GM19468 (cell line): ENCODE measurements at regions not wholly inside any gene's neighbourhood (a gene's known extent, or its start where the extent isn't known, plus 50 kb on each side); places are given as distances from the start of the nearest gene placed in this dataset.

Experiments used
- ATAC-seq: cut with Tn5 transposase; IDR thresholded peaks from one replicate; pipeline ENCODE4 v1.9.1; 2021; ENCODE audit warnings: mild to moderate bottlenecking, moderate library complexity, moderate number of reproducible peaks; ENCODE audit not compliant: unreplicated experiment; ENCODE audit errors: extremely low read depth

DNA sequence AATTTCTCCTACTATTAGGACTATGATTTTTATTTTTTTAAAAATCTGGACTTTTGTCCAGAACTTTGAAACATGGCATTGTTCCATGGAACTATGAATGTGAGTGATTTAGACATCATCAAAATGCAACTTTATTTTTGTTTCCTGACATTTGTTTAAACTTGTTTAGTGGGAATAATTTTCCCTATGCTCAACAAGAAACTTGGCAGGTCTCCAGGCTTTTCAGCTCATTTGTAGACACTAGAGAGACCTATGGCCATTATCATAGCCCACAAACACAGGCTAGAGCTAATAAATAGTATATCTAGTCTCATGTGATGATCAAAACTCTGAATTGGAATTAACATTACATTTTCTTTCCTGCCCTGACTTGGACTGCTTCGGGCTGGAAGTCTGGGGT is 145.1 kb upstream of the CELF4 start:
- ATAC-seq: no peak

DNA sequence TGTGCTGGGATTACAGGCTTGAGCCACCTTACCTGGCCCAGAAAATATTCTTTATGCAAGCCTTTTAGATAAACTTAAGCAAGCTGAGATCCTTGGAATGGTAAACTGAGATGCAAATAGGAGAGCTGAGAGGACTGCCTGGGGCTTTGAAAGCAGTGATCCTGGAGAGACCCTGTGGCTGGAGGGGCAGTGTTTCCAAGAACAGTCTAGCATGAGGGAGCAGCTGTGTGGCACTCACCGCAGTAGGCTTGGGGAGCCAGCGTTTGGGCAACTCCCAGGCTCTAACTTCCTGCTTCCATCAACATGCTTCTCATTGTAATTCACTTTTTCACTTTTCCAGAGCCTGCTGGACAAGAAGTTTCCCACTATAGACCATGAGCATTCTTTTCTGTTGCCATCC is 144.1 kb upstream of the CELF4 start:
- no peak for ATAC-seq

DNA sequence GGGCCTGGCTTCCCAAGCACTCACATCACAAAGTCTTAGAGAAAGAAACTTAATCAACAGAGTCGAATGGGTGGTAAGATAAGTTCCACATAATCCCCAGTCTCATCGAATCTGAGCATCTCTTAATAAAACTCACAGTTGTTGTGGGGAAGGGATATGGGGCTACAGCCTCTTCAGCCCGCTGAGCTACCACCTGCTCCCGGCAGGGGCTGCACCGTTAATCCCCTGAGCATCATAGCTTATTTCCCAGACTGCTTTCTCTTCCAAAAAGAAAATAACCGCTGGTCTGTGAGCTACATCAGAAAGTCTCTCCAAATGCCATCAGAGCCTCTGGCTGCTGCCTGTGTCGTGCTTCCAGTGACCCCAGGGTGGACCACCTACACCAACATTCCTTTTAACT is 139.4 kb upstream of the CELF4 start:
- ATAC-seq: no peak

DNA sequence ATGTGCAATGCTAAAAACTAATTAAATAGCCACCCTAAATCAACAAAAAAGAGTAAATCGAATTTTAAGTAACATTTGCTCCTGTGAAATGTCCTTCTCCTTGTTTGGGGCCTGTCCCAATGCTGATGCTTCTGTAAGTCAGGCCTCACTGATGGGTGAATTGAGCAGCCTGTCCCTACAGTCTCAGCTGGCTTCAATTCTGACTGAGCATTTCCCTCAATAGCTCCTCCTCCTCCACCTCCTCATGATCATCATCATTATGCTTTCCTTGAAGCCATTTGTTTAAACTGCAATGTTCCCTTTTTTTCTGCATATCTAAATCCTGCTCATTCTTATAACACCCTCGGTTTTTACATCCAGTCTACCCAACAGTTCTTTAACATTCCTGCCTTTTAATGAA is 137.2 kb upstream of the CELF4 start:
- no peak for ATAC-seq

DNA sequence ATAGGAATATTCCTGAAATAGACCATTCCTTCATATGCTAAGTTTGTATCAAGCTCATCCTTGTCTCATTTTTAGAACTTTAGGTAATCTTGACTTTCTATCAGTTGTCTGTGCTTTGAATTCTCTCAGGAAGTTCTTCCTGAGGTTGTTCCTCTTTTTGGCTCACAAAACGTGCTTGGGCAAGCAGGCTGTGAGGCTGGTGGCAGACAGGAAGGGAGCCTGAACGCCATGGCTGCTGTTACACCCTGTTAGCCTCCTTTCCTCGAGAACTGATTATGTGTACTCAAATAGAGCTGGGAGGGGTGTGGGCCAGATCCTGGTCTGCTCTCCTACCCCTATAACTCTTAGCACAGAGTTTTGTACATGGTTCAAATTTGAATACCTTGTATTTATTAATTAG is 136.4 kb upstream of the CELF4 start:
- ATAC-seq: no peak

DNA sequence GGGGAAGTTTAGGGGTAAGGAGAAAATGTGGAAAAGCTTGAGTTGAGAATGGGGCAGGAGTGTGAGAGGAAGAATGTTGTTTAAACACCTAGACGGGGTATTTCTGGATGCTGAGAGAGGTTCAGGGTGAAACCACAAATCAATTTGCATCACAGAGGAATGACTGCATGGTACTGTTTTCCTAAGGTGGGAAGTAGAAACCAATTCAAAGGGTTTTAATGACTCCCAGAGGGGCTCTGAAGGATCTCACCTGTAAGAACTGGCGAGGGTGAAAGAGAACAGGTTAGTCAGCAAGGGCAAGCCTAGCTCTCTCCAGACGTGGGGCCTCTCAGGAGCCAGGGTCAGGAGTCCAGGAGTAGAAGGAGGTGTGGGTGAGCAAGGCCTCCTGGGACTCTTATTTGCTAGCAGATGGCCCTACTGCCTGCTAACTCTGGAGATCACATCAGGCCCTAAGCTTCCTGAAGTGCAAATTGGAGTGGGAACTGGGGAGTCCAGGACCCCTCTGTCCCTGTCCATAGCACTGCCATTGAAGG is 133.0 kb upstream of the CELF4 start:
- ATAC-seq: no peak

DNA sequence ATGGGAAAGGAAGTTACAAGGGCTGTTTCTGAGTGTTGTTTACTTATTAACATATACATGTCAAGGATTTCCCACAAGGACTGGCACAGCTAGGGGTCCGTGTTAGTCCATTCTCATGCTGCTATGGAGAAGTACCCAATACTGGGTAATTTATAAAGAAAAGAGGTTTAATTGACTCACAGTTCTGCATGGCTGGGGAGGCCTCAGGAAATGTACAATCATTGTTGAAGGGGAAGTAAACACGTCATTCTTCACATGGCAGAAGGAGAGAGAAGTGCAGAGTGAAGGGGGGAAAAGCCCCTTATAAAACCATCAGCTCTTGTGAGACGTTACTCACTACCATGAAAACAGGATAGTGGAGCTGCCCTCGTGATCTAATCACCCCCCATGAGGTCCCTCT is 128.9 kb upstream of the CELF4 start:
- ATAC-seq: no peak

DNA sequence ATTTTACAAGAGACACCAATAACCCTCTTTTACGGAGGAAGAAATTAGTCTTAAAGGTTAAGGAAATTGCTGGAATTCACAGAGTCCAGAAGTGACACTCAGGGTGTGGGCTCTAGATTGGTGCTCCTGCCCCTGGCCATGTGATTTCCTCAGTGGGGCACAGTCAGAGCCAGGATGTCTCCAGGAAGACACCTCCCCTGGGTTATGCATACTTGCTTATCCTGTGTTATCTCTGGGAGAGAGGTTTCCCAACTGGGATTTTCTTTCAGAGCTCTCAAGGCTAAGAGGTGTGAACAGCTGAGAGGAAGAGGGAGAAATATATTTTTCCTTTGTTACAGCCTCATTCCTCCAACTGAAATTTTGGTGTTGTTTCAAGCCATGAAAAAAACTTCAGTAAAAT is 125.6 kb upstream of the CELF4 start:
- no peak for ATAC-seq

DNA sequence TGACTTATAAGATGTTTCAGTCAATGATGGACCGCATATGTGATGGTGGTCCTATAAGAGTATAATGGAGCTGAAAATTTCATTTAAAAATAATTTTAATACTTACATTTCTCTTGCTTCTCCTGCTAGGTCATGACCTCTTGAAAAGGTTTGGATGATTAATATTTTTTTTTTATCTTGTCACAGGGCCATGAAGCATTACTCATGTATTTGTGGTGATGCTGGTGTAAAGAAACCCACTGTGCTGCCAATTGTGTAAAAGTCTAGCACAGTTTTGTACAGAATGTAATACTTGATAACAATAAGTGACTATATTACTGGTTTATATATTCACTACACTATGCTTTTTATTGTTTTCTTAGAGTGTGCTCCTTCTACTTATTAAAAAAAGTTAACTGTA is 124.2 kb upstream of the CELF4 start:
- no peak for ATAC-seq

DNA sequence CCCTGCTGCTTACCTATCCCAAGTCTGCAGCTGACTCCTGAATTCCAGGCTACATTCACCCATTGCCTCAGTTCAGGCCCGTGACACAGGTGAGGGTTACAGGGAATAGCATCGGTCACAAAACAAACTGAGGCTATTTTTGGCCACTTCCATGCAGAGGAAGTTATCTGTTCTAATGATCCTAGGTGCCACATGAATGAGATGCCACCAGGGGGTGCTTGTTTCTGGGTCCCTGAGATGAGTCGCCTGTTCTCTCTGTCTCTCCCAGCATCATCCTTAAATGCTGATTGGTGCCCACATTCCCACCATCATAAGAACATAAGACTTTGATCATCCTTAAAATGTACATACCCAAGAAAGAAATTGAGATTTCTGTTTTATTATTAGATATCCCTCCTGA is 119.0 kb upstream of the CELF4 start:
- no peak for ATAC-seq

DNA sequence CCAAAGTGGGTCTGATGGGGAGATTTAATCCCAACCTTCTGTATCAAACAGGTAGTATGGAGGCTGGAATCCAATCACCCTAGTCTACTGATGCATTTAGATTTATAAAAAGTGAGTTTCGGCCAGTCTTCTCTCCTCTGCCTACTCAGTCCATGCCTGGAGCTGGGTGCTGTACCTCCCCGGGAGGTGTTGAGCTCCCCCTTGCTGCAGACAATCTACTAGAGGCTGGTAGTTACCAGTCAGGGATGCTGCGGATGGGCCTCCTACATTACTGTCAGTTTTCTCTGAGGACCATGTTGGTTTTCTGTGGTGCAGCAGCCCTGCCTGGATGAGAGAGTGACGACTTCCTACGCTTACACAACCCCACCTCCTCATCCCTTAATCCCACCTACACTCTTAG is 118.6 kb upstream of the CELF4 start:
- no peak for ATAC-seq

DNA sequence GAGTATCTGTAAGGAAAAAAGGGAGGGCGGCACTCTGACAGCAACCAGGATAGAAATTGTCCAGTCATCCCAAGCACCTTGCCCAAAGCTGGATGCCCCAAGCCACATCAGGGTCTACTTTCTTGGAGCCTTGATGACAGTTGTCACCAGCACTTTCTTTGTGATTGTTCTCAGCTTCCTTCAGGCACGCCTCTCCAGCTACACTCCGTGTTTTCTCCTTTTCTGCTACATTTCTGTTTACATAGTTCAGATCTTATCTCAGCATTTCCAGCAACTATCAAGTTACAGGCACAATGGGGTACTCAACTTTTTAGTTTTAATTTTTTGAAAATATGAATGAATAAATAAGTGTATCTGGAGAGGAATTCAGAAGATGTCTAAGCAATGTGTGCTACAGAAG is 115.3 kb upstream of the CELF4 start:
- no peak for ATAC-seq

DNA sequence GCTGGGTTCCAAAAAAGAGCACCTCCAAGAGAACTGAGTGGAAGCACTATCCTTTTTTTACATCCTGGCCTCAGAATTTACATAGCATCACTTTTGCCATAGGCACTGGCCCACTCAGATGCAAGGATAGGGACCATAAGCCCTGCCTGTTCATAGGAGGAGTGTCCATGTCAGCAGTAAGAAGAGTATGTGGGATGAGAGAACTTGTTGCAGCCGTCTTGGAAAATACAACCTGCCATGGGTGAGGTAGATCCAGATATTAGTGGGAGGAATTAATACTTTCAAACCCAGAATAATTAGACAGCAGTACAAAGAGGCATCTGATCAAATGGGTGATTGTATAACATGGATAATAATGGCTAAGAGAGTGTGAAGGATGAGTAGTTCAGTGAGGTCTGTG is 110.7 kb upstream of the CELF4 start:
- no peak for ATAC-seq

DNA sequence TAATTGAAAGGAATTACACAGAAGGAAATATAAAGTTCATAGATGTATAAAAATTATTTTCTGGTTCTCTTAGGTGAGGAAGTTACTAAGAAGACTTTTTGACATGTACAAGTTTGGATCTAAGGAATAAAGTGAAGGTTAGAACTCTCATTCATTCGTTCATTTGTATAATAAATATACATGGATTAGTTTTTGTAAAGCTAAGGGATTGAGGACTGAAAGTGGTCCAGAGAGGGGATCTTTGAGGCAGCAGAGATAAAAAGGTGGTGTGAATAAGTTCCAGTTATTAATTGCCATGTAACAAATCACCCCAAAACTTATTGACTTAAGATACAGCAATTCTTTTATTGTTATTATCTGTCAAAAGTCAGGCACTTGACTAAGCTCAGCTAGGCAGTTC is 110.1 kb upstream of the CELF4 start:
- no peak for ATAC-seq

DNA sequence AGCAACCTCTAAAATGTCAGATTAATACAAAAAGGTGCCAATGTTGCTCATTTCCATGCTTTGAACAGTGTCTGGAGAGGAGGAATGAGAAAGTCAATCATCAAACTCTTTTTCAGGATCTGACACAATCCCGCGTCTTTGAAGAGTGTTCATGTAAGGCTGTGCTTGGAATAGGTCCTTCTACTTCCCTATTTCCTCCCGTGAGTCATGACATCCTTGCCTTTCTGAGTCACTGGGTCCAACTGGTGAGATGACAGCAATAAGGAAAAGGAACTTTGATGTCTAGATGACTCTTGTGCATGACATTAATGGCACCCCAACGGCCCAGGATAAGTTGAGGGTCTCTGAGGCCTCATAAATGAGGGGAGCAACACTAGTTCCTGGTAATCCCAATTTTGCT is 109.0 kb upstream of the CELF4 start:
- no peak for ATAC-seq

DNA sequence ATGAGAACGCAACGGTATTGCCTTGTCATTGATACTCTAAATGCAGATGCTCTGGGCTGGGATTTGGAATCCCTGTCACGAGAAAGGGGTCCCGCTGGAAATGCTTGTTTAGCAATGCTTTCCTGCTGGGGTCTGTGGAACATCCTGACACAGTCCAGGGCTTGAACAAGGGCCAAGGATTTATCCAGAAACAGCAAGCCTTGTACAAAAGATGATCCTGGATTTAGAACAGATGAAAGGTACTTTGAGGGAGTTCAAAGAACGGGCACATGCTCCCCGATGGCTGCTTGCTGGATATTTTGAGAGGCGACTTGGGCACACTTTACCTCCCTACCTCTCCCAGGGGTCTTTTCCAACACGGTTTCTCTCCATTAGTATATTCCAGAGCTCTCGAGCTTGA is 108.1 kb upstream of the CELF4 start:
- ATAC-seq: no peak

DNA sequence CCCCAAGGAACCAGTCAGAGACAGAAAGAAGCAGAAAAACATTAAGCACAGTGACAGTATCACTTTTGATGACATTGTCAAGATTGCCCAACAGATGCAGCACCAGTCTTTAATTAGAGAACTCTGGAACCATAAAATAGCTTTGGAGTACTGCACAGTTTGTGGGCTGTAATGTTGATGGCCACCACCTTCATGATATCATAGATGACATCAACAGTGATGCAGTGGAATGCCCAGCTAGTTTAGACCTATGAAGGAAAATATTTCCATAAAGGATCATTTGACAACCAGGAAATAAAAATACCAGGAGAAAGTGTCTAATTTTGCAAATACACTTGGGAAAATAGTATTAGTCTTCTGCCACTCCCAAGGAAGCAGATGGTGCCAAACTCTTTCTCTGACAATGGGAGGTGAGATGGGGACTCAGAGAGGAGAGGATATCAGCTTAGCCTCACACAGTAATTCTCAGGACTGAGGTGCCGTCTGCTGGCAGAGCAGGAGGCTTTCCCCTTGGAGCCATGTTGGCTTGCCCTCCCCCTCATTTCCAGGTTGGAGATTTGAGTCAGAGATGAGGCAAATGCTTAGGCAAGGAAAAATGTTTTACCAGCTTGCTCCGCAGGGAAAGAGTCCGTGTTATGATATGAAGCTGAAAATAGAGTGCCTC is 107.5 kb upstream of the CELF4 start:
- ATAC-seq: no peak

DNA sequence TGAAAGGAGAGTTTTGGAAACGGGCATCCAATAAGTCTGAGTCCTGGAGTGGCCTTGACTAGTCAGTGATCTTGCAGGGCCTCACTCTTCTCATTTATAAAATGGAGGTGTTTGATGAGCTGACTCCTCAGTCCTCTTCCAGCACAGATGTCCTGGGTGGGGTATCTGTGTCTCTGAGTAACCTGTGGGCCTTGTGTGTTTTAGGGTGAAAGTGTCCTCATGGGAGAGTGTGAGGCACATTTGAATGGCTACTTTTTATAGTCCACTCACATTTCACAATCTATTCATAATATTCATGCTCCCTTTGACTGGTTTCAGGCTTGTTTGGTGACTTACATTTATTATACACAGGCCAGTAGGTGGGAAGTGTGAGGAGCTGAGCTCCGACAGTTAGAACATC is 106.4 kb upstream of the CELF4 start:
- no peak for ATAC-seq

DNA sequence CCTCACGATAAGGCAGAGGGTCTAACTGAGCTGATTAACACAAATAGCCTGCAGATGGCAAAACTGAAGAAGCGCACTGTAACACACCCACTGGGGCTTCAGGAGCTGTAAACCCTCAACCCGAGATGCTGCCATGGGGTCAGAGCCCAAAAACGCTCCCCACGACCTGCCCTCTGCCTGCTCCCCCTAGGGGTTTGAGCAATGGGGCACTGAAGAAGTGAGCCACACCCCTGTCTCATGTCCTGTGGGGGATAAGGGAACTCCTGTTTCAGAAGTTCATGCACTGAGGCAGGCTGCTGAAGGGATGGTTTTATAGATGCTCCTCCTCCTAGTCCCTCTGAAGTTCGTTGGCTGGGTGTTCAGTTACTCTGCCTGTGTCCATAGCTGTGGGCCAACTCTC is 105.9 kb upstream of the CELF4 start:
- no peak for ATAC-seq

DNA sequence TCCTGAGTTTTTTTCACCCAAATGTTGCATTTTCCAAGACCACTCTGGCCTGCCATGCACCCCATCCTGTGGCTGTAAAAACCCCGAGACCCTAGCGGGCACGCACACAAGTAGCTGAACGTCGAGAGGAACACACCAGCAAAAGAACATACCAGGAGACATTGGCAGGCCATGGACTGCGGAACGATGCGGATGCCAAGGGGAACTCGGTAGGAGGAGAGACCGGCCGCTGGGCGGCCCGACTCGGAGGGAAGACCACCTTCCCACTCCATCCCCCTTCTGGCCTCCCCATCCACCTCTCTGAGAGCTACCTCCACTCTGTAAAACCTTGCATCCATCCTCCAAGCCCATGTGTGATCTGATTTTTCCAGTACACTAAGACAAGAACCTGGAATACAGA is 105.5 kb upstream of the CELF4 start:
- no peak for ATAC-seq

DNA sequence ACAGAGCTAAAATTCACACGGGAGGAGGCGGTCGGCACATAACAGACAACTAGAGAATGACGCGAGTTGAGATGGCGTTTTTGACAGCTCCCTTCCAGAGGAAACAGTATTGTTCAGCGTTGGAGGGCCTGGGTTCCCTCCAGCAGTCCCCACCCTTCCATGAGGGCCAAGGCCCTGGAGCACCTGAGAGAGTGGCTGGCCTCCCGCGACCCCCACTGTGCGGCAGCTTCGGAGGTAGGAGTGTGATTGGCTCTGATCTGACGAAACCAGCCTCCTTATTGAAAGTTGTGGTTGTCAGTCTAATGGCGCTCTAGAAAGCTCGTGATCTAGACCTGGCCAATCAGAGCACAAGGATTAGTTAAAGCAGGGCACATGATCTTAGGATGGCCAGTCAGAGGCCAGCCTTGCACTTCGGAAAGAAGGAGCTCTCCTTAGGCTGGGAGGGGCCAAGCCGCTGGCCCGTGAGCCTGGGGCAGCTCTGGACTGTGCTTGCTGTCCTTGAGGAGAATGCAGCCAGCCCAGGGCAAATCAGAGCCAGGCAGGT is 104.5 kb upstream of the CELF4 start:
- ATAC-seq: no peak

DNA sequence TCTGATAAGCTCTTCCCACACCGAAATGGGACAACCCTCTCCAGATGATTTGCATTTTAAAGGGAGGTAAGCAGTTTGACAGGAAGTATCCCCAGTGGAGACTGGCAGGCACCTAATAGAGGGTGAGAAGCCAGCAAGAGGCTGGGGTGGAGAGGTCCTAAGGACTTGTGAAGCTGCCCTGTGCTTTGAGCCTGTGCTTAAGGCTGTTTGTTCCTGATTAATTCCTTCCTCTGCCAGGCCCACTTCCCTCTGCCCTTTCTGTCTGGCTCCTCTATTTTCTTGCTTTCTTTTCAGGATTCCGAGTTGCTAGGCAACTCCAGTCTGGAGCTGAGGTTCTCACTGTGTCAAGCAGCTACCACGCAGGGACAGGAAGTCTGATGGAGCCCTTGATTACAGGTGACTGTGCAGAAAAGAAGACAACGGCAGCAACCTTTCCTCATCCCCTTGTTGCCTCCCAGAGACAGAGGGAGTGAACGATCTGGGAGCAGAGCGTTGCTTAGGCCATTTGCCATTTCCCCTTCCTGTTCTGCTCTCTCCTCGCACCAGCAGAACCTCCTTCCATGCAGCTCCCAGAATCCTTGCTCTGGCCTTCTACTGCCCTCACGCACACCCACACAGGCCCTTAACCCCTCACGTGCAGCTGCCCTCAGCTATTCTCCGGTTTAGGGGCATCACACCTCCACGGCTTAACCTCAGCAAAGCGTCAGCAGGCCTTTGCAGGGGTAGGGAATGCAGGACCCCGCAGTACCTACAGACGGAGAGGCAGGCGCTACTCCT is 103.6 kb upstream of the CELF4 start:
- no peak for ATAC-seq
